ENCODE measurements at regions not wholly inside any gene's neighbourhood (a gene's known extent, or its start where the extent isn't known, plus 50 kb on each side); places are given as distances from the start of the nearest gene placed in this dataset.

- no peak for DNase-seq (ENCODE audit: low read depth in 2 of 3, low spot score in 2 of 3)
Observed at GRCh38 chr1:113255720-113256347, 134.5 kb upstream of the MAGI3 start.

GRCh38 chr1:113256348-113256729 lies 134.0 kb upstream of the MAGI3 start:
- DNase-seq (ENCODE audit: low read depth in 2 of 3, low spot score in 2 of 3): no peak

- no peak for DNase-seq (ENCODE audit: low read depth in 2 of 3, low spot score in 2 of 3)
Observed at GRCh38 chr1:113259988-113260387, 130.3 kb upstream of the MAGI3 start.

GRCh38 chr1:113265196-113265595 lies 125.1 kb upstream of the MAGI3 start:
- no peak for DNase-seq (ENCODE audit: low read depth in 2 of 3, low spot score in 2 of 3)

GRCh38 chr1:113266788-113267187 lies 123.5 kb upstream of the MAGI3 start:
- no peak for DNase-seq (ENCODE audit: low read depth in 2 of 3, low spot score in 2 of 3)

GRCh38 chr1:113269168-113269963 lies 120.9 kb upstream of the MAGI3 start:
- no peak for DNase-seq (ENCODE audit: low read depth in 2 of 3, low spot score in 2 of 3)

- no peak for DNase-seq (ENCODE audit: low read depth in 2 of 3, low spot score in 2 of 3)
Observed at GRCh38 chr1:113271039-113271438, 119.3 kb upstream of the MAGI3 start.

GRCh38 chr1:113275083-113275482 lies 115.2 kb upstream of the MAGI3 start:
- DNase-seq (ENCODE audit: low read depth in 2 of 3, low spot score in 2 of 3): no peak

GRCh38 chr1:113275691-113276090 lies 114.6 kb upstream of the MAGI3 start:
- no peak for DNase-seq (ENCODE audit: low read depth in 2 of 3, low spot score in 2 of 3)

- no peak for DNase-seq (ENCODE audit: low read depth in 2 of 3, low spot score in 2 of 3)
Observed at GRCh38 chr1:113276507-113276906, 113.8 kb upstream of the MAGI3 start.

GRCh38 chr1:113278371-113278770 lies 111.9 kb upstream of the MAGI3 start:
- DNase-seq (ENCODE audit: low read depth in 2 of 3, low spot score in 2 of 3): no peak

- DNase-seq (ENCODE audit: low read depth in 2 of 3, low spot score in 2 of 3): no peak
Observed at GRCh38 chr1:113278777-113279176, 111.5 kb upstream of the MAGI3 start.

- no peak for DNase-seq (ENCODE audit: low read depth in 2 of 3, low spot score in 2 of 3)
Observed at GRCh38 chr1:113279776-113280391, 110.4 kb upstream of the MAGI3 start.

GRCh38 chr1:113280581-113280980 lies 109.7 kb upstream of the MAGI3 start:
- no peak for DNase-seq (ENCODE audit: low read depth in 2 of 3, low spot score in 2 of 3)

- no peak for DNase-seq (ENCODE audit: low read depth in 2 of 3, low spot score in 2 of 3)
Observed at GRCh38 chr1:113281550-113281949, 108.8 kb upstream of the MAGI3 start.

GRCh38 chr1:113282008-113282892 lies 108.1 kb upstream of the MAGI3 start:
- no peak for DNase-seq (ENCODE audit: low read depth in 2 of 3, low spot score in 2 of 3)

GRCh38 chr1:113282893-113283285 lies 107.4 kb upstream of the MAGI3 start:
- no peak for DNase-seq (ENCODE audit: low read depth in 2 of 3, low spot score in 2 of 3)

GRCh38 chr1:113283914-113284313 lies 106.4 kb upstream of the MAGI3 start:
- no peak for DNase-seq (ENCODE audit: low read depth in 2 of 3, low spot score in 2 of 3)

- no peak for DNase-seq (ENCODE audit: low read depth in 2 of 3, low spot score in 2 of 3)
Observed at GRCh38 chr1:113286156-113286555, 104.2 kb upstream of the MAGI3 start.

GRCh38 chr1:113291777-113292602 lies 98.3 kb upstream of the MAGI3 start:
- no peak for DNase-seq (ENCODE audit: low read depth in 2 of 3, low spot score in 2 of 3)

All from hematopoietic multipotent progenitor cell (in vitro differentiated cells).